ENCODE measurements at regions not wholly inside any gene's neighbourhood (a gene's known extent, or its start where the extent isn't known, plus 50 kb on each side); places are given as distances from the start of the nearest gene placed in this dataset.

DNA sequence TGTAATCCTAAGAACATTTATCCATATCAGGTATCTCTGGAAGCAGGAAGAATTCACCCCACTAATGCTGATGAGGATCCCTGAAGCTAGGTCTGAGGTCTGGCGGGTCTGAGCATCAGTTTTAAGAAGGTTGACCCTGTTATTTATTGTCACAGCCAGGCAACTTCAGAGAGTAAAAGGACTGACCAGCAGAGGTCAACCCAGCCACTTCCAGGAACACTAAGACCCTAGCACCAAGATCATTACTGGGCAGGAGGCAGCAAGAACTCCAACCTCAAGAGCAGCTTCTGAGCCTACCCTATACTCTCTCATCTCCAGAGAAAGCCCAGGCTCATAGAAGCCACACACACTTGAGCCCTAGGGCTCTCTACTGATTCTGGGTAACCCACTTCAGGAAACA lies 901.4 kb downstream of the DCDC2C start:
- H3K4me3 ChIP-seq (ENCODE audit: low read depth, poor library complexity, severe bottlenecking) = no peak overlapping the region
- TF ChIP-seq CTCF (IDR thresholded peaks at IDR 0.05) = no peak
- TF ChIP-seq POLR2A (IDR thresholded peaks at IDR 0.05) = no peak
- 60 to 62% methylated on average over 1 of the region's 1 CpG for WGBS, 2 donors
- intact Hi-C loops (cut with DNase I; ENCODE audit: low total_unique reads) = no loop called here
- no peak for DNase-seq (ENCODE audit: low spot score in 2 of 2)

GRCh38 chr2:4618141-4618540 lies 914.8 kb downstream of the DCDC2C start:
- no peak overlapping the region for H3K4me3 ChIP-seq (ENCODE audit: low read depth, poor library complexity, severe bottlenecking)
- intact Hi-C loops (cut with DNase I; ENCODE audit: low total_unique reads) = no loop called here
- 68 to 78% methylated on average over 3 of the region's 3 CpGs for WGBS, 2 donors
- TF ChIP-seq POLR2A (IDR thresholded peaks at IDR 0.05) (no peak), CTCF (IDR thresholded peaks at IDR 0.05) (no peak)
- DNase-seq (ENCODE audit: low spot score in 2 of 2) = no peak

DNA sequence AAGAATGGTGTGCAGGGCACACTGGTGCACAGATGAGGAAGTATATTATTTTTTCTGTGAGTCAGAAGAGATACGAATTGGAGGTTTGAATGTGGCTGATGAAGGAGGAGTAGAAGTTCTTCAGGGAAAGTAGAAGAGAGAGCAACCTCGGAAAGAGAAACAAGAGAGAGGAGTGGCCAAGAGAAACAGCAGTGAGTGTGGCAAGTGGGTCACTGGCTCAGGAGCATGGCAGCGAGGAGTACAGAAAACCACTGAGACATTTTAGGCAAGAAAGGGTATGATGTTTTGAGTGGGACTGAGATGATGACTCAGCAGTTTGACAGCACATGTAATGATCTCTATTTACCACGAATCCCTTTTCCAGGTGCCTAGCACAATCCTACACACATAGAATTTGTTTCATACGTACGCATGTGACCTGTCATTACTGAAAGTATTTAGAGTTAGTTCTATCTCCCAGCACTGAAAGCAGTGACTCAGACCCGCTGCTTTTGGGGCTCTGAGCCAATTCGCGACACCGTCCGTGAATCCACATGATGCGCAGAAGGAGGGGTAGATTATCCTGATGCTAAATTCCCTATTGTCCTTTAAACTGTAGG lies 915.4 kb downstream of the DCDC2C start:
- no peak for DNase-seq (ENCODE audit: low spot score in 2 of 2)
- TF ChIP-seq POLR2A (IDR thresholded peaks at IDR 0.05) (no peak), CTCF (IDR thresholded peaks at IDR 0.05) (no peak)
- WGBS, 2 donors = 81 to 82% methylated on average over 12 of the region's 12 CpGs

DNA sequence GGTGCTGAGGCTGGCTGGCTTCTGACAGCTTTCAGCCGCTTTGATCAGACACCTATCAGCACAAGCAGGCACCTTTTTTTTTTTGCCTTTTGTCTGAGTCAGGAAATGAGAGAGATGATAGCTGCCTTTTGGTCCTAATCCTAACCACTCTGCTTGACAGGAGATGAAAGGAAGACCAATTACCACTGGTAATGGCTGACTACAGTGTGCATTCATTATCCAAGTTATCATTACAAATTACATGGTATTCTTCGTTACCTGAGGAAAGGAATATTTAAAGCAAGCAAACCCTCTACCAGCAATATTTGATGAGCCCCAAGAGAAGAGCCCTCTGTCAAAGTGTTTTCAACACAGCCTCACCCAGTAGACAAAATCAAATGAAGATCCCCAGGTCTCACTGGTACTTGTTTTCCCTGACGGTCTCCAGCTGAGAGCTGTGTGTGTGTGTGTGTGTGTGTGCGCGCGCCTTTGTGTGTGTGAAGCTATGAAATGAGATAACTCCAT lies 925.7 kb downstream of the DCDC2C start:
- intact Hi-C loops (cut with DNase I; ENCODE audit: low total_unique reads) = no loop called here
- TF ChIP-seq CTCF (IDR thresholded peaks at IDR 0.05) (no peak), POLR2A (IDR thresholded peaks at IDR 0.05) (no peak)
- WGBS, 2 donors = 65 to 70% methylated on average over 6 of the region's 6 CpGs
- H3K4me3 ChIP-seq (ENCODE audit: low read depth, poor library complexity, severe bottlenecking) = no peak overlapping the region
- no peak for DNase-seq (ENCODE audit: low spot score in 2 of 2)

More for the DNA sequence above, 915.4 kb downstream of the DCDC2C start:
- H3K4me3 ChIP-seq (ENCODE audit: low read depth, poor library complexity, severe bottlenecking) = no peak overlapping the region
- intact Hi-C loops (cut with DNase I; ENCODE audit: low total_unique reads) = no loop called here

DNA sequence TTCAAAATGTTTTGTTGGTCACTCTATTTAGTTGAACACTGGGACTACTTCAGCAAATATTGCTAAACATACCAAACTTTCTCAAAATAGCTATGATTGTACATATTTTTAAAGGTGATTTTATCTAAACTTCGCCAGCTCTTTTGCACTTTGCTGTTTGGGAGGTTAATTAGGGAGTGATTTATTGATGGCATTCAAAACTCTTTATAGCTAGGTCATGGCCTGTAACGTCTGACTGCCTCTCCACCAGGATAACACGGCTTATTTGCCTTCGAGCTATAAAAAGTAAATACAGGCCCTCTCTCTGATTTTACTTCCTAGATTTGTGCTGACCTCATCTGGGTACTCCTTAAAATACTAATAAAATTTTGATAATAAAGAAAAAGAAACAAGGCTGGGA lies 931.9 kb downstream of the DCDC2C start:
- no peak overlapping the region for H3K4me3 ChIP-seq (ENCODE audit: low read depth, poor library complexity, severe bottlenecking)
- 30 to 40% methylated on average over 4 of the region's 4 CpGs for WGBS, 2 donors
- no peak for DNase-seq (ENCODE audit: low spot score in 2 of 2)
- intact Hi-C loops (cut with DNase I; ENCODE audit: low total_unique reads) = no loop called here
- TF ChIP-seq CTCF (IDR thresholded peaks at IDR 0.05) (no peak), POLR2A (IDR thresholded peaks at IDR 0.05) (no peak)

GRCh38 chr2:4653991-4654390 lies 950.6 kb downstream of the DCDC2C start:
- TF ChIP-seq CTCF (IDR thresholded peaks at IDR 0.05) = no peak
- TF ChIP-seq POLR2A (IDR thresholded peaks at IDR 0.05) = no peak
- 70 to 79% methylated on average over 1 of the region's 1 CpG for WGBS, 2 donors
- intact Hi-C loops (cut with DNase I; ENCODE audit: low total_unique reads) = no loop called here
- no peak overlapping the region for H3K4me3 ChIP-seq (ENCODE audit: low read depth, poor library complexity, severe bottlenecking)
- no peak for DNase-seq (ENCODE audit: low spot score in 2 of 2)

Measured in lower leg skin (tissue), 4 donors.